ENCODE measurements at regions not wholly inside any gene's neighbourhood (a gene's known extent, or its start where the extent isn't known, plus 50 kb on each side); places are given as distances from the start of the nearest gene placed in this dataset.

DNA sequence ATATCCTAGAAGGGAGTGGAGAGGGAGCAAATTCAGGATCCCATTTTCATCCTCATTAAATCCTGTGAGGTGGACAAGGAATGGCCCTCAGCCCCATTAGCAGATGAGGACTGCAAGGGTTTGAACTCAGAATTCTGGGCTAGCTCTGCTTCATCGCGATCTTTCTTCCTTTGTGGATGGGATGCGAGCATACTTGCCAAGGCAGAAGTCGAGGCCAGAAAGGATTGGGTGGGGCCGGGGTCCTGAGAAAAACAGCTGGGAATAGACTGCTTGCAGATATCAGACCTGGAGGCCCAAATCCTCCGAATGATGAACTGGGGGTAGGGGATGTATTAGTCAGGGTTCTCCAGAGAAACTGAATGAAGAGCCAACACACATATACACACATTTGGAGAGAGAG is 179.0 kb downstream of the CHST1 start:
- WGBS, 2 donors = 93 to 94% methylated on average over 6 of the region's 6 CpGs
- H3K4me3 ChIP-seq = no peak overlapping the region
- H3K36me3 ChIP-seq (ENCODE audit: low read depth, missing control alignments) = no peaks in the 10 kb centered on the region
- TF ChIP-seq CTCF (IDR thresholded peaks at IDR 0.05) = no peak
- no peak for TF ChIP-seq POLR2A (IDR thresholded peaks at IDR 0.05)
- intact Hi-C loops (cut with DNase I; ENCODE audit: low total_unique reads) = no loop called here
- no peaks in the 10 kb centered on the region for H3K9me3 ChIP-seq
- no peaks in the 10 kb centered on the region for H3K4me1 ChIP-seq
- DNase-seq = no peak
- H3K27ac ChIP-seq = no peak overlapping the region
- H3K27me3 ChIP-seq = no peaks in the 10 kb centered on the region

- H3K4me1 ChIP-seq = no peaks in the 10 kb centered on the region
- H3K27ac ChIP-seq = no peak overlapping the region
- WGBS, 2 donors = 90 to 93% methylated on average over 8 of the region's 8 CpGs
- no peak overlapping the region for H3K4me3 ChIP-seq
- DNase-seq = no peak
- H3K36me3 ChIP-seq (ENCODE audit: low read depth, missing control alignments) = no peaks in the 10 kb centered on the region
- TF ChIP-seq POLR2A (IDR thresholded peaks at IDR 0.05) (no peak), CTCF (IDR thresholded peaks at IDR 0.05) (no peak)
- intact Hi-C loops (cut with DNase I; ENCODE audit: low total_unique reads) = no loop called here
- H3K27me3 ChIP-seq = no peaks in the 10 kb centered on the region
- no peaks in the 10 kb centered on the region for H3K9me3 ChIP-seq
Observed at GRCh38 chr11:45485070-45485707, 180.2 kb downstream of the CHST1 start.

DNA sequence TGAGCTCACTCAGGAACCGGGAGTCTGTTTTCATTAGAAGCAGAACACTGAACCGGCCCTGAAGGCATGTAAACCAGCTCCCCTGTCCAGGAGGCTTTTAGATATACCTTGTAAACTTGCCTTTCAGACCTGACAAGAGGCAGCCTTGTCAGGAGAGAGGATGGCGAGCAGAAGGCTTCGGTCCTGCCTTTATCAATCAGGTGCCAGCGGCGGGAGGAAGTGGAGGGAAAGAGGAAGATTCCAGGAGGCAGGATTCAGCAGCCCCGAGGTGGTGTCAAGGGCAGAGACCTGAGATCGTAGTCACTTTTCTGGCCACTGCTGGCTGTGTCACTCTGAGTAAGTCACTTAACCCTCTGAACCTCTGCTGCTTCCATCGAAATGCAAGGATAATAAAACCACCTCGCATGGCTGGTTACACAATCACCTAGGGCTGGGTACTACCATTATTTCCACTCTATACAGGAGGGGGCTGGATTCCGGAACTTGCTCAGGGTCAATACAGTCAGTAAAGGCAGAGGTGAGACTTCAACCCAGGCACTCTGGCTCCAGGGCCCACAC is 181.0 kb downstream of the CHST1 start:
- 74% methylated on average over 11 of the region's 11 CpGs for WGBS, 2 donors
- no peaks in the 10 kb centered on the region for H3K4me1 ChIP-seq
- H3K4me3 ChIP-seq = no peak overlapping the region
- no peak for DNase-seq
- intact Hi-C loops (cut with DNase I; ENCODE audit: low total_unique reads) = no loop called here
- no peak overlapping the region for H3K27ac ChIP-seq
- H3K9me3 ChIP-seq = no peaks in the 10 kb centered on the region
- H3K27me3 ChIP-seq = no peaks in the 10 kb centered on the region
- TF ChIP-seq CTCF (IDR thresholded peaks at IDR 0.05) (no peak), POLR2A (IDR thresholded peaks at IDR 0.05) (no peak)
- H3K36me3 ChIP-seq (ENCODE audit: low read depth, missing control alignments) = no peaks in the 10 kb centered on the region

GRCh38 chr11:45483416-45483815 is 182.0 kb downstream of the CHST1 start:
- no peak for TF ChIP-seq POLR2A (IDR thresholded peaks at IDR 0.05)
- TF ChIP-seq CTCF (IDR thresholded peaks at IDR 0.05) = no peak
- intact Hi-C loops (cut with DNase I; ENCODE audit: low total_unique reads) = no loop called here
- no peaks in the 10 kb centered on the region for H3K27me3 ChIP-seq
- no peaks in the 10 kb centered on the region for H3K36me3 ChIP-seq (ENCODE audit: low read depth, missing control alignments)
- WGBS, 2 donors = 86 to 91% methylated on average over 5 of the region's 5 CpGs
- H3K4me1 ChIP-seq = no peaks in the 10 kb centered on the region
- no peak for DNase-seq
- no peak overlapping the region for H3K27ac ChIP-seq
- no peak overlapping the region for H3K4me3 ChIP-seq
- no peaks in the 10 kb centered on the region for H3K9me3 ChIP-seq

GRCh38 chr11:45482331-45482730 is 183.1 kb downstream of the CHST1 start:
- DNase-seq = no peak
- no peaks in the 10 kb centered on the region for H3K27me3 ChIP-seq
- intact Hi-C loops (cut with DNase I; ENCODE audit: low total_unique reads) = no loop called here
- TF ChIP-seq POLR2A (IDR thresholded peaks at IDR 0.05) (no peak), CTCF (IDR thresholded peaks at IDR 0.05) (no peak)
- no peaks in the 10 kb centered on the region for H3K4me1 ChIP-seq
- H3K9me3 ChIP-seq = no peaks in the 10 kb centered on the region
- H3K27ac ChIP-seq = no peak overlapping the region
- H3K36me3 ChIP-seq (ENCODE audit: low read depth, missing control alignments) = no peaks in the 10 kb centered on the region
- H3K4me3 ChIP-seq = no peak overlapping the region
- 90 to 92% methylated on average over 7 of the region's 7 CpGs for WGBS, 2 donors
